Sigmoid colon (tissue), 3 donors: ENCODE measurements at regions not wholly inside any gene's neighbourhood (a gene's known extent, or its start where the extent isn't known, plus 50 kb on each side); places are given as distances from the start of the nearest gene placed in this dataset.

Experiments used
- CTCF ChIP-seq, 4 experiments: fragments of 450-650 bp in 3 of 4; fragments of 200-600 bp in 1 of 4; IDR thresholded peaks; one replicate each; pipeline ENCODE4 v1.5.1; 2016 to 2019; ENCODE audit warnings: antibody characterized with exemption in 4 of 4, mild to moderate bottlenecking in 3 of 4, moderate library complexity in 2 of 4
- POLR2A ChIP-seq, 2 donors: fragments of 450-650 bp; IDR thresholded peaks; one replicate each; pipeline ENCODE4 v1.6.1; 2016; ENCODE audit warnings: antibody characterized with exemption in 2 of 2, mild to moderate bottlenecking in 2 of 2, moderate library complexity in 2 of 2

GRCh38 chr15:79529157-79529785 is 97.1 kb downstream of the MINAR1 start:
- TF ChIP-seq POLR2A (IDR thresholded peaks at IDR 0.05) (no peak), CTCF (IDR thresholded peaks at IDR 0.05) (no peak)
